NB4 (cell line): ENCODE measurements at regions not wholly inside any gene's neighbourhood (a gene's known extent, or its start where the extent isn't known, plus 50 kb on each side); places are given as distances from the start of the nearest gene placed in this dataset.

ENCODE experiments used
- DNase-seq: peaks from one replicate; pipeline ENCODE4 v3.0.0; 2010; ENCODE audit warnings: low read depth
- H3K4me3 ChIP-seq: one replicate; pipeline ENCODE4 v1.5.1; 2011; ENCODE audit warnings: mild to moderate bottlenecking, low read depth, low read length, moderate library complexity
- MYC ChIP-seq: IDR thresholded peaks from 2 replicates; pipeline ENCODE4 v1.6.1; 2011; ENCODE audit warnings: low read depth, low read length
- POLR2A ChIP-seq: IDR thresholded peaks from 2 replicates; pipeline ENCODE4 v1.6.1; 2011; ENCODE audit warnings: mild to moderate bottlenecking; ENCODE audit not compliant: insufficient read length; ENCODE audit errors: extremely low read depth
- TF ChIP-seq, protein P1 (sequence below): IDR thresholded peaks from one replicate; pipeline ENCODE4 v1.5.1; 2012; ENCODE audit warnings: low read depth, low read length
- TF ChIP-seq, protein P2 (sequence below): IDR thresholded peaks from 2 replicates; pipeline ENCODE4 v1.6.1; 2011; ENCODE audit warnings: low read depth, low read length

DNA sequence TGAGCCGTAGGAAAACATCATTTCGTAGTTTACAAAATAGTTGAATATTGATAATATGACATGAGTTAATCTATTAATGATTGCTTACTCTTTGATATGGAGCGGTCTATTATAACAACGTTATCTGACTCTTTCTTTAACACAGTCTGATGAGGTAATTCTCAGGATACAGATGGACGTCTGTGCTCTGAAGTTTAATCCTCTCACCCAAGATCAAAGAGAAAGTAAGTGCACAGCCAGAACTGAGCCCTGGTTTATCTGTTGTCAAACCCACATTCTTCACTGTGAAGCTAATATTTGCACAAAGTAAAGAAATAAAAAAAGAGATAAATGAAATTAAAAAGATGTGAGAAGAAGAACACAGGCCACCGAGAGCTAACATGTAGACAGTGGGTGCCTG lies 190.9 kb upstream of the COPS8 start:
- no peak for DNase-seq
- H3K4me3 ChIP-seq, result no peak overlapping the region
- TF ChIP-seq MYC (no peak), POLR2A (no peak)
- TF ChIP-seq, protein P1, sequence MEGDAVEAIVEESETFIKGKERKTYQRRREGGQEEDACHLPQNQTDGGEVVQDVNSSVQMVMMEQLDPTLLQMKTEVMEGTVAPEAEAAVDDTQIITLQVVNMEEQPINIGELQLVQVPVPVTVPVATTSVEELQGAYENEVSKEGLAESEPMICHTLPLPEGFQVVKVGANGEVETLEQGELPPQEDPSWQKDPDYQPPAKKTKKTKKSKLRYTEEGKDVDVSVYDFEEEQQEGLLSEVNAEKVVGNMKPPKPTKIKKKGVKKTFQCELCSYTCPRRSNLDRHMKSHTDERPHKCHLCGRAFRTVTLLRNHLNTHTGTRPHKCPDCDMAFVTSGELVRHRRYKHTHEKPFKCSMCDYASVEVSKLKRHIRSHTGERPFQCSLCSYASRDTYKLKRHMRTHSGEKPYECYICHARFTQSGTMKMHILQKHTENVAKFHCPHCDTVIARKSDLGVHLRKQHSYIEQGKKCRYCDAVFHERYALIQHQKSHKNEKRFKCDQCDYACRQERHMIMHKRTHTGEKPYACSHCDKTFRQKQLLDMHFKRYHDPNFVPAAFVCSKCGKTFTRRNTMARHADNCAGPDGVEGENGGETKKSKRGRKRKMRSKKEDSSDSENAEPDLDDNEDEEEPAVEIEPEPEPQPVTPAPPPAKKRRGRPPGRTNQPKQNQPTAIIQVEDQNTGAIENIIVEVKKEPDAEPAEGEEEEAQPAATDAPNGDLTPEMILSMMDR, result no peak
- TF ChIP-seq, protein P2, sequence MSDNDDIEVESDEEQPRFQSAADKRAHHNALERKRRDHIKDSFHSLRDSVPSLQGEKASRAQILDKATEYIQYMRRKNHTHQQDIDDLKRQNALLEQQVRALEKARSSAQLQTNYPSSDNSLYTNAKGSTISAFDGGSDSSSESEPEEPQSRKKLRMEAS, result no peak

DNA sequence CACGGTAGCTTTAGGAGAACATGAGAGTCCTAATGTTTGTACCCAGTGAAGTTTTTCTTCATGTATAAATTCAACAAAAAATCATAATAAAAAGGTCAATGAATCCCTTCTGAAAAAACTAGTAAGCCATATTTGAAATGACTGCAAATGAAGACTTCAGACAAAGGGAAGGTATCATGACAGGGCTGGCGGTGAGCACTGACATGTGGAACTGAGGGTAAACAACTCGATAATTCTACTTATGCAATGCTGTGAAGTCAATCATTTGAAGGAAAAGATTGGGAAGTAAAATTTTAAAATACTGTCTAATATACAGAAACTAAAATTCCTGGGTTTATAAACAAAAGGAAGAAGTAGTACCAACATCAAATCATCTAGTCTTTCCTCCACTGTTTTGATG lies 190.2 kb upstream of the COPS8 start:
- no peak for TF ChIP-seq MYC
- TF ChIP-seq POLR2A, result no peak
- TF ChIP-seq, protein P1, result no peak
- TF ChIP-seq, protein P2, result no peak
- no peak overlapping the region for H3K4me3 ChIP-seq
- no peak for DNase-seq

DNA sequence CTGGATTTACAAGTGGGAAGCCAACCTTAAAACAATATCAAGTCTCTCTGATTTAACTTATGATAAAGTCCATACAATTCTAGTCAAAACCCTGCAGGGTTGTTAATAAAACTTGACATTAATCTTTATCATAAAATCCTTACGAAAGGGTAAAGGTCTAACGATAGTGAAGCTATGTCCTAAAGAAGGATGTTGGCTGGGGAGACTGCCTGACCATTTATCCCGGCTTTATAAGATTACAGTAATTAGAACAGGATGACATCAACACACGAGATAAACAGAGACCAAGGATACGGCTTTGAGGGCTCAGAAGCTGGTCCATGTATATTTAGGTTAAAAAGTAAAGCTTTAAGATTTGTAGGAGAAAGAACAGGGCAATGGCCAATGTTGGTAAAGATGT lies 189.0 kb upstream of the COPS8 start:
- no peak overlapping the region for H3K4me3 ChIP-seq
- TF ChIP-seq, protein P2, result no peak
- TF ChIP-seq POLR2A (no peak), MYC (no peak)
- TF ChIP-seq, protein P1, result no peak
- DNase-seq, result no peak

DNA sequence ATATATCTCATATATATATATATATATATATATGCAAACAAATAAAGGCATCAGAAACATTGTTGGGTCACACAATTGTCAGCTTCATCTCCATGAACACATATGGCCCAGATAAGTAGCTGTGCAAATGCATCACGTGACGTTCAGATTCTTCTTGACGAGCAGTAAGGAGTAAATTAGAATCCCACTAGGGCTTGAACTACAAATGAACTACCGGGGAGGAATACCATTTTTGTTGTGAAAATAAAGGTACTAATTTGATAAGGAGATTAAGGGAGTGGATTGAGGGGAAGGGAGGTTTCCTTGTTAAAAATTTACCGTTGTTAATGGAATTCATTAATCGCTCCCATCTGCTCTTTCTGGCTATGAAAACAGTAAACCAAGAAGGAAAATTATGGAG lies 186.5 kb upstream of the COPS8 start:
- TF ChIP-seq MYC, result no peak
- no peak for TF ChIP-seq POLR2A
- TF ChIP-seq, protein P1, result no peak
- TF ChIP-seq, protein P2, result no peak
- H3K4me3 ChIP-seq, result no peak overlapping the region
- DNase-seq, result no peak

DNA sequence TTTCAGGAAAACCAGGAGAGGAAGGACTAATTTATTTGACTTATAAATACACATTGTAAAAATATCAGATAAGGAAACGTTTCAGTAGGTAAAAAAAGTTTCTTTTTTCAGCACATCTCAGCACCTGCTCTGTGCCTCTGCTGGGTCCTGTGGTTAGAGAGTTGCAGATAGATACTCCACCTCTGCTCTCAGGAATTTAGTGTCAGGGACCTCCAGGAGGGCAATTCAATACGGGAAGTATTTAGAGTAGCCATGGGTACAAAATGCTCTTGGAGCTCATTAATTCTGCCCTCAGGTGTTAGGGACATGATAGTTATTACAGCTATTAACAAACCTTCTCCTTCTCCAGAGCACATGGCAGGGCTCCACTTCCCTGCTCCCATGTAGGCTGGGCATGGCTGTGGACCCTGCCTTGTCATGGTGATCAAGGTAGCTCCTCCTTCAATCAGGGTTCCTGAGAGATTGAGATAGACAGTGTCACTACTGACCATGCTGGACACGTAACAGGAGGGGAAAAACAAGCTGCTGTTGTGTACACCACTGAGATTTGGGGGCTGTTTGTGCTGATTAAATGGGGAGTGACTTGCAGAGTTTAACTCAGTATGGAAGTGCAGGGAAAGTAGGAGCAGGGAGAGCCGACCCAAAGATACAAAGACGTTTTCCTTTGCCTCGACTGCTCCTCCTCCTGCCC lies 185.6 kb upstream of the COPS8 start:
- TF ChIP-seq, protein P2, result no peak
- TF ChIP-seq MYC (no peak), POLR2A (no peak)
- TF ChIP-seq, protein P1, result no peak
- DNase-seq, result no peak
- no peak overlapping the region for H3K4me3 ChIP-seq
